NCI-H1436 treated with DMSO at 0.1 percent for 48 hours (cell line): ENCODE measurements at regions not wholly inside any gene's neighbourhood (a gene's known extent, or its start where the extent isn't known, plus 50 kb on each side); places are given as distances from the start of the nearest gene placed in this dataset.
"Not testable (repeated sequence)": the region's sequence is repeated elsewhere in the genome, so short reads cannot be mapped to it uniquely, and the experiment has no call there.

ENCODE experiments used
- DNase-seq: peaks from one replicate; lab custom pipeline; 2025; lab: John Stamatoyannopoulos, UW

DNA sequence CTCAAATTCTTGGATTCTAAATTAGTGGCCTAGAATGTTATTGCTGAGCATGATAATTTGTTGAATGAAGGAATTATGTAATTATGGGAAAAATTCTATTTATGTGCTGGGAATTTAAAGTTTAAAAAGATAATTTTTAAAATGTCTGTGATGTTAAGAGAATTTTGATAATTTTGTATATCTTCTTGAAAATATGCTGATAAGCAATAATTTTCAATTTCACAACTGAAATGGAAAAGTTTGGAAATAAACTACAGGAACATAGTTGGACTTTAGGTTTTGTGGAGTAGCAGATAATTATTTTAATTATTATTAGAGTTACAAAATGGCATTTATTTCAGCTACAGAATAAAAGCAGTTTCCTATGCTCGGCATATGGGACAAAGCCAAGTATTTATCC is 268.5 kb upstream of the TPK1 start:
- DNase-seq = no peak

DNA sequence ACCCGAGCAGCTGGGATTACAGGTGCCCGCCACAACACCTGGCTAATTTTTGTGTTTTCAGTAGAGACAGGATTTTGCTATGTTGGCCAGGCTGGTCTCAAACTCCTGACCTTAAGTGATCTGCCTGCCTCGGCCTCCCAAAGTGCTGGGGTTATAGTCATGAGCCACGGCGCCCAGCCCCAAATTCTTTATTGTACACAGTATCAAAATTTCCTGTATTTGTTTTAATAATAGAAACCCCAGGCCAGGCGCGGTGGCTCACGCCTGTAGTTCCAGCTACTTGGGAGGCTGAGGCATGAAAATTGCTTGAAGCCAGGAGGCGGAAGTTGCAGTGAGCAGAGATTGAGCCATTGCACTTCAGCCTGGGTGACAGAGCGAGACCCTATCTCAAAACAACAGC is 266.3 kb upstream of the TPK1 start:
- not testable (repeated sequence) for DNase-seq

DNA sequence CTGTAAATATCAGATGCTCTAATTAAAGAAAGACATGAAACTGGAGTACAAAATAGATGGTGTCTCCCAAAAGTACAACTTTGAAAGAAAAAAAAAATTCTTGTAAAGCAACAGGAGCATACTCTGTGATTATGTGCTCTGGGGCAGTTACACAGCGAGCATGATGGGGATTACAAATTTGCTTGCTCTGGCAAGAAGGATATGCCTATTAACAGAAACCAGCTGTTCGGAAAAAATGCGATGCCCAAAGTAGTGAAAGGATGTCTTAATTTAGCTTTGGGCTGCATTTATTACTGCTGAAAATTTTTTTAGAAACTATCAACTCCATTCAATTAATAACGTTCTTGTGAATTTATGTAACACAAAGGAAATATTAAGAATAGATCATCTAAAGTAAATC is 256.9 kb upstream of the TPK1 start:
- DNase-seq = no peak

DNA sequence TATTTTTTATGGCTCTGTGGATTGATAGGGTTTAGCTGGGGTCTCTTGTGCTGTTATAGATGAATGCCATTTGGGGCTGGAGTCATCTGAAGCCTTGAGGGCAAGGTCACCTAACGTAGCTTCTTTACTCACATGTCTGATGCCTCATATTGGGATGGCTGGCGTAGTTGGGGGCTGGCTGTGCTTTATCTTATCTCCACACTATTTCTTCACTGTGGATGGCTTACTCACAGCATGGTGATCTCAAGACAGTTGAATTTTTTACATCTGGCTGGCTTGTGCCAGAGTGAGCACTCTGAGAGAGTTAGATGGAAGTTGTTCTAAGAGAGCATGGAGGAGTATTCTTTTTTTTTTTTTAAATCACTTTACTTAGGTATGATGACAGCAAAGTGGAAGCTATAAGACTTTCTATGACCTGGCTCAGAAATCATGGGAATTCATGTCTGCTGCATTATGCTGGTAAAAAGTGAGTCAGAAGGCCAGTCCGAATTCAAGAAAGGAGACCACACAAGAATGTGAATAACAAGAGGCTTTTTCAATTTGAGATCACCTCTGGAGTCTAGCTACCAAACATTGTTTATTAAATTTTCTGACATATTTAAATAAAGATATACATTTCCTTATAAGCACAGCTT is 252.4 kb upstream of the TPK1 start:
- DNase-seq = no peak

DNA sequence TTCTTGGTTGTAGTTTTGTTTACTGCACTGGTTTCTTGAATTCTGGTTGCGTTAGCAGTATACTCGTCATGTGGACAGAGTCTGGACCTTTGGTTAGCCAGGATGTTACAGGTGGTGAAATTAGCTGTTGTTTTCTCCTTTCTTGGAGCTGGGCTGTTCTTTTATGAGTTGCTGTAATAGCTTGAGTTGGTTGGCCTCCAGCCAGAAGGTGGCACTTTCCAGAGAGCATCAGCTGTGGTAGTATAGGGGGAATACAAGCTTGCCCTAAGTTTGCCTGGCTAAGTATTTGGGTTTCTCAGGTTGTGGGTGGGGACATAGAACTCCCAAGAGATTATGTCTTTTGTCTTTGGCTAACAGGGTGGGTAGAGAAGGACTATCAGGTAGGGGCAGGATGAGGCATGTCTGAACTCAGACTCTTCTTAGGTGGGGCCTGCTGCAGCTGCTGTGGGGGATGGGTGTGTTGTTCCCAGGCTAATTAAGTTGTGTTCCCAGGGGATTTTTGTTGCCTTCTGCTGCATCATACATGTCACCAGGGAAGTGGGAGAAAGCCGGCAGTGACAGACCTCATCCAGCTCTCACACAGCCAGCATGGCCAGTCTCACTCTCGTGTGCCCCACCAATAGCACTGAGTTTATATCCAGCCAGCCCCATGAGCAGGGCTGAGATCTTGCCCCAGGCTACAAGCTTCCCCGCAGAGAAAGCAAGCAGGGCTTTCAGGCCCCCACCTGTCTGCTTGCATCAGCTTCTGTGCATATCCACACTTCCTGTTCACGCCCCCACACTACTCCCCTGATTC is 246.7 kb upstream of the TPK1 start:
- peak; percentile 93 for DNase-seq

DNA sequence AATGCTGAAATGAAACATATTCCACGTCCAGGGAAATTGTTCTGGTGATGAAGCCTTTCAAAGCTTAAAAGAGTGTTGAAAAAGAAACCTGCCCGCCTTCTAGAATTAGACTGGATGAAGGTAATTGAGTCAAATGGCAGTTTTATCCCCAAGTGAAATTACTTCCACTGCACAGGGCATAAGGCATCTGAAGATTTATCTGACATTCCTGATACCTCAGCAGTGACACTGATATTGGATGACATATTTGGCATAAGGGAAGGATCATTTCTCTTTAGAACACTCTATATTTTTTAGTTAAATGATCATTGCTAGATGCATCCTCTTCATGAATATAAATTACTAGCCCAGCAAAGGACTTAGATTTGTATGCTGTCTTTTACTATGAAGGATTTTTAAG is 229.6 kb upstream of the TPK1 start:
- DNase-seq = no peak

DNA sequence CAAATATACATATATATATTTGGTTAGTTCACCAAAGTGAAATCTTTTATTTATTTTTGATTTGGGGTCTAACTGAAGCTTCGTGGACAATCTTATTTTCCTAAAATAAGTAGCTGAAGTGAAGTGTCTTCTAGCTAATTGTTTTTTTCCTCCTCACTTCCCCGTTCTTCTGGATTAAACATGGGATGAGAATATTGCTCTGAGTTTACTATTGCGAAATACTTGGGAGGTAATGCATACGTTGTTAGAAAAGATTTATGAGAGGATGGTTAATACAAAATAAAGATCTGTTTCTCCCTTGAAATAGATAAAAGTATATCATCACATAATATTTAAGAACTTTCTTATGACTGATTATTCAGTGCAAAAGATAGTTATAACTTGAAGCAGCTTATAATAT is 228.3 kb upstream of the TPK1 start:
- DNase-seq = no peak

DNA sequence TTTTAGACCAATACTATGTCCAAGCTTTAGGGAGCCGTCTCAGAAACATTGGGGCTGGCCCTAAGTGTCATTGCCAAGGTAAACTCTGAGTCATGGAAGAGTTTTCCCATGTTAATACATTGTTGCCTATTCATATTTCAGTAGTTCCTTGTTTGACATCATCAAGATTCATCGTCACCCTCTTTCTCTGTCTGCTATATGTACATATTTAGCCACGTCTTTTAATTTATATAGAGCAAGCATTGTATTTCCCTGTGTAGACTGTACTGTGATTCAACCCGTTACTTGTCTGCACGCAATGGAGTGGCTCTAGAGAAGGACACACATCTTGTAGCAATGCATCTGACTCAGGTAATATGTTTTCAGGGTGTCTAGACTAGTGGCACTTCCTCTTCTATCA is 217.9 kb upstream of the TPK1 start:
- no peak for DNase-seq

DNA sequence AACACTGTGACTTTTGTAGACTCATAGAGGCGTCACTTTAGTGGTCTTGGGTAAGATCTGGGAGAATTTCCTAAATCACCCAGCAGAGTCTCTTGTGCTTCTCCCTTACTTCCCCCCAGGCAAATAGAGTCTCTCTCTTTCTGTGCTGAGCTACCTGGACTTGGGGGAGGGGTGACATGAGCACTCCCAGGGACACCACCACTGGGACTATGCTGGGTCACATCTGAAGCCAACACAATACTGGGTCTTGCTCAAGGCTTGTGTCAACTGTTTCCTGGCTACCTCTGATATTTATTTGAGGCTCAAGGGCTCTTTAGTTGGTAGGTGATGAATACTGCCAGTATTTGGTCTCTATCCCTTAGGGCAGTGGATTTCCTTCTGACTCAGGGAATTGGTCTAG is 214.6 kb upstream of the TPK1 start:
- DNase-seq = no peak

DNA sequence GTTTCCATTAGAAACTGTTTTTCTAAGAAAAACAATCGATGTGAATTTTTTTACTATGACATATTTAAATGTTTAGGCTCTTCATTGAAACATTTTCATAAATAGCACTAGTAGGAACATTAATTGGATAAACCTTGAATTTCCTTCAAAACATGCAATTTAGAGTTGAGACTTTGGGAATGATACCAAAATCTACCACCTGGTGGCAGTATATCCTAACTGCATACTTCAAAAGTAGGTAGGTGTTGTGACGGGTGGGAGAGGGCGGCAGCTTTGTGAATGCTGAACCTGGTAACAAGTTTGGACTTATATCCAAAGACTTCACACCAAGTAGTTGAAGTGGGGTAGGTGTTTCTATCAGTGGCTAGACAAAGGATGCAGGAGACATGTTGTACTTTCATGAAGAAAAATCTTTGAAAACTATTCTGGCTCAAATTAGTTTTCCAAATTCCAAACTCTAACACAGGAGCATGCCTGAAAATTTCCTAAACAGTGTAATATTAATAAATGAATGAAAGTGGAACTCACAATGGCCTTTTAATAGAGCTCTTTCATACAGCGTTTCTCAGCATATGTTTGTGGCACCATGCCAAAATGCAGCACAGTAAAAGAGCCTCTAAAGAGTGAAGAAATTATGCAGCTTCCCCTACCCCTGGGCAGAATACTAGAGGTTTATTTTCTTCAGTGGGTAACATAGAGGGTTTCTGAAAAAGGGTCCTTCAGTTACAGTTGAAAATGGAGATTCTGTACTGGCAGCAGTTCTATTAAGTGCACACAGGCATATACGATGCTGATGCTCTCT is 201.0 kb upstream of the TPK1 start:
- DNase-seq = no peak

DNA sequence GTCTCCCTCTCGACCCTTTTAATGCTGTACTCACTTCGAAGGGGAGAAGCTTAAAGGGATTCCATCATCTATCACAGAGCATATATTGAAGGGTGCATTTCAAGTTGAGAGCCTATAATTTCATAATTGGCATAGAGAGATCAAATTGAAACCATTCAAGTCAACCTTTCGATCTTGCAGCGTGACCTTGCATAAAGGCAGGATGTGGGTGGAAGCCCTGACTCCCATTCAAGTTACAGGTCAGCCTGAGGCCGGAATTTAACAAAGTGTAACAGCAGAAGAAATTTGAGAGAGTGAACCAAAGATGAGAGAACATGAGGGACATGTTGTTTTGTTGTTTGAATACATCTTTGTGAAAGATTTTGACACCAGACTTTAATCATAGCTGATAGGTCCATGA is 195.3 kb upstream of the TPK1 start:
- no peak for DNase-seq

DNA sequence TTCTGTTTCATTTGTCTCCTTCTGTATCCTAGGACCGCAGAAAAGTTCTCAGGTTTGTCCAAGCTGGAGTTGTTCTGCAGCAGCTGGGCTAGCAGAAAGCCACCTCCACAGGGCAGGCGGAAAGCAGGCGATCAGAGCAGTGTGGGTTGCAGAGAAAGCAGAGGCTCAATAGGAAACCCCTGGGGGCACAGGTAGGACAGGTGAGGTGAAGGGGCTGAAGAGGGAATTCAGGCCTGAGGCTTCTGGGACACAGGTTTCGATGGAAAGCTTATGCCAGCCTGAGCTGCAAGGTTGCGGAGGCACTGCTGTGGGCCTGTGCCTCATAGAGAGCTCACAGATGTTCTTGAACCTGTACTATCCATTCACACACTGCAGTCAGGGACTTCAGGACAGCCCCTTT is 194.9 kb upstream of the TPK1 start:
- no peak for DNase-seq

DNA sequence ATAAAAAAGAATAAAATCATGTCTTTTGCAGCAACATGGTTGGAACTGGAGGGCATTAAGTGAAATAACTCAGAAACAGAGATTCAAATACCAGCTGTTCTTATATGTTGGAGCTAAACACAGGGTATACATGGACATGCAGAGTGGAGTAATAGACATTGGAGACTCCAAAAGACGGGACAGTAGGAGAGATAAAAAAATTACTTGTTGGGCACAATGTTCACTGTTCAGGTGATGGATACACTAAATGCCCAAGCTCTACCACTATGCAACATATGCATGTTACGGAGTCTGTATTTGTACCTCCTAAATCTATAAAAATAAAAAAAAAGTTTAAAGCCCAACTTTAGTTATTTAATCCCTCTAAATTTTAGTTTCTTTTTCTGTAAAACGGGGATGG is 184.6 kb upstream of the TPK1 start:
- no peak for DNase-seq

DNA sequence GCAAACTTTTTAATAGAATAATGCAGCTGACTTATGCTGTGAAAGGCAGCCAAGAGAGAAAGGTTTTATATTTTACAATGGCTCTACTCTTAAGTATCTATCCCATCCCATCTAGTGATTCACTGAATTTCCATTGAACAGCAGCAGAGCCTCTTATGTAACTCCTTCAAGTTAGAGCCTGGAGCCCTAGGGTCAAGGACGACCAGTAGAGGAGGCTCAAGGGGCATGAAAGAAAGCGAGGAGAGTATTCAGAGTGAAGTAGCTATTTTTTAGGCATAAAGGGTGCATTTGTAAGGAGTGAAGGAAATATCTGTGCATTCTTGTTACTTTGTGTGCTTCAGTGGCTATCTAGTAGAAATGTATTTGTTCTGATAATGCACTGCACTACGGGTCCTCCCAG is 180.2 kb upstream of the TPK1 start:
- DNase-seq = no peak

DNA sequence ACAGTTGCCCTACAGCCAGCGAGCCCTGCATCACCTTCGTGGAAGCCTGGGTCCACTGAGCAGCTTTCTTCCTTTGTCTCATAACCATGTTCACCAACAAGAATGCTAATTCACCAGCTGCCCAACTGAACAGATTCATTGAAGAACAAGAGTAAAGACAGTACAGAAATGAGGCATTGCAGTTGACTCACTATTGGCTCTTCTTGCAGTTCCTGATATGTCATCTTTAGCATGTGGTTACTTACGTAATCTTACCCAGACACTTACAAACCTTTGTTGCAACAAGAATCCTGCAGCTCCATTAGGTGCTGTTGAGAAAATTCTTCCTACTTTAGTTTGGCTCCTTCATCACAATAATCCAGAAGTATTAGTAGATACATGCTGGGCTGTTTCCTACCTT is 174.0 kb upstream of the TPK1 start:
- no peak for DNase-seq

DNA sequence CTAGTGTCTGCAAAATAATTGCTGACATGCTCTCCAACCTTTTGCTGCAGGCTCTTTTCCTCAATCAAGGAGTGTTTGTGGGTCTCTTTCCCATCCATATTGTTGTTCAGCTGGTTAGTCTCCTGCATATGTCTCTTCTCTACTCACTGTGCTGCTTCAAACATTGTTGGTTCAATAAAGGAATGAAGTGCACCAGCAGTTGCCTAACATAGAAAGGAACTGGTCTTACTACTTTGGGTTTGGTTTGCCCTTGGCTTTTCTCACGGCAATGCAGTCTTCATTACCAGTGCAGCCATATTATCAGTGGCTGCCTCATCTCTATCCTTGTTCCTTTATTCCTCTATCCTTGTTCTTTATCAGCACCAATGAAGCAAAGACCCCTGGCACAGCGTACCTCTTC is 169.7 kb upstream of the TPK1 start:
- DNase-seq = no peak

DNA sequence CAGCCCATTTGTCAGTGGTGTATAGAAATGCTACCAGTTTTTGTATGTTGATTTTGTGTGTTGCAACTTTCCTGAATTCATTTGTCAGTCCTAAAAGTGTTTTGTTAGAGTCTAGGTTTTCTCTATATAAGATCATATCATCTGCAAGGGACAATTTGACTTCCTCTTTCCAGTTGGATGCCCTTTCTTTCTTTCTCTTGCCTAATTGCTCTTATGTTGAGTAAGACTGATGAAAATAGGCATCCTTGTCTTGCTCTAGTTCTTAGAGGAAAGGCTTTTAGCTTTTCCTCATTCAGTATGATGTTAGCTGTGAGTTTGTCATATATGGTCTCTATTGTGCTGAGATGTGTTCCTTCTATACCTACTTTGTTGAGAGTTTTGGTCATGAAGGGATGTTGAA is 161.7 kb upstream of the TPK1 start:
- DNase-seq = no peak

DNA sequence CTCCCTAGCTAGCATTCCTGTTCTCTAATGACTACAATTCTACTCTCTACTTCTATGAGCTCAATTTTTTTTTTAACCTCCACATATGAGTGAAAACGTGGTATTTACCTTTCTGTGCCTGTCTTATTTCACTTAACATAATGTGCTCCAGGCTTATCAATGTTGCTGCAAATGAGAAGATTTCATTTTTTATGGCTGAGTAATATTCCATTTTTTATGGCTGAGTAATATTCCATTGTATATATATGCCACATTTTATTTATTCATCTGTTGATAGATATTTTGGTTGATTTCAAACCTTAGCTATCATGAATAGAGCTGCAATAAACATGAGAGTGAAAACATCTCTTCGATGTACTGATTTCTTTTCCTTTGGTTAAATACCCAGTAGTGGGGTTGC is 159.6 kb upstream of the TPK1 start:
- no peak for DNase-seq

DNA sequence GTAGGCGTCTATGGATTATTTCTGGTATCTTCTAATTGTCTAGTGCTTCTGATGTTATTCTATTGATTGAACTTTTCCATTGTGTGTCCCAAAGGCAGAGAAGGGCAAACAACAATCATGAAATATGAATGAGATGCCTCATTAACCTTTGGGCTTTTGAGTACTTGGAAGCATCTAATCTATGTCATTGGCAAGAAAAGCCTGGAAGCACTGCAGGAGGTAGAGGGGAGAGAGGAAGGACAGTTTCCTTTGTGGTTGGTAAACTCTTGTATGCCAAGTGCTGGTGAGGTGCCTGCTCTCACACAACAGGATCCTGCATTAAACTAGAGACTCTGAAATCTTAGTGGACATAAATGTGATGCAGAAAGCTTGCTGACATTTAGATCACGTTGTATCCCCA is 155.2 kb upstream of the TPK1 start:
- no peak for DNase-seq

DNA sequence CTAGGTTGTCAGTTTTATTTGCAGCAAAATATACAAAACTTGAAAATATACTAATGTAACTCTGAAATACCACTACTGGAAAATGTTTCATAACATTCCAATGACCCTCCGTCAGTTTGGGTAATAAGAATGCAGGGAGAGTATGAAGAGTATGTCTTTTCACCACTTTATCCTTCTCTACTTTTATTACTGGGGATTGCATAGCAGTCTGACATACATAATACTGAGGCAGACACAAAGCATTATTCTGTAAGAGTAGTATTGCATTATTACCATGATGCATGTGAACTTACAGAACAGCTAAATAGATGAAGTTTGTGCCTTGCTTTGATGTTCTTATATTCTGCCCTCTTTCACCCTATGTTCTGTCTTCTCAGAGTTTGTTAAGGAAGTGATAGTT is 151.8 kb upstream of the TPK1 start:
- no peak for DNase-seq

DNA sequence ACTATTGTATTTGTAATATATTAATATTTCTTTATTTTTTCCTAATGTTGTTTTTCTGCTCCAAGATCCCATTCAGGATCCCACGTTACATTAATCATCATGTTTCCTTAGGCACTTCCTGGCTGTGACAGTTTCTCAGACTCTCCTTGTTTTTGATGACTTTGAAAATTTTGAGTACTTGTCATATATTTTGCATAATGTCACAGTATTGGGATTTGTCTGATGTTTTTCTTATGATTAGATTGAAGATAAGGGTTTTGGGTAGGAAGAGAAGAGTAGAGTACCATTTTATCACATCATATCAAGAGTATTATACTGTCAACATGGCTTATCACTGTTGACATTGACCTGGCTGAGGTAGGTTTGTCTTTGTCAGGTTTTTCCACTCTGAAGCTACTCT is 146.3 kb upstream of the TPK1 start:
- DNase-seq = no peak

DNA sequence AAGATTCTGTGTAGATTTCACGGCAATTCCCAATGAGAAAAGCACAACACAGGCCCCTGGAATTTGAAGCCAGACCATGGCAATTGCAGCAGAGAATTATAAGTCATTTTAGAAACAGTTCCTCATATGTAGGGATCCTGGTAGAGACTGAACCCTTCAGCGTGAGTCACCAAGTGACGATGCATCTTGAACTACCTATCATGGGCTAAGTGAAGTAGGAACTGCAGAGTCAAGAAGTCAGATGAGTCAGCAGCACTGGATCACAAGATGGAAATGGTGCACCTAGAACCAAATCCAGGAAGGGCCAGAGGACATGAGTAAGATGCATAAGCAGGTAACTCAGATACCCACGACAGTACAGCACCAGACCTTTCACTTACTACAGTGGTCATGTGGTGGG is 140.0 kb upstream of the TPK1 start:
- DNase-seq = no peak

DNA sequence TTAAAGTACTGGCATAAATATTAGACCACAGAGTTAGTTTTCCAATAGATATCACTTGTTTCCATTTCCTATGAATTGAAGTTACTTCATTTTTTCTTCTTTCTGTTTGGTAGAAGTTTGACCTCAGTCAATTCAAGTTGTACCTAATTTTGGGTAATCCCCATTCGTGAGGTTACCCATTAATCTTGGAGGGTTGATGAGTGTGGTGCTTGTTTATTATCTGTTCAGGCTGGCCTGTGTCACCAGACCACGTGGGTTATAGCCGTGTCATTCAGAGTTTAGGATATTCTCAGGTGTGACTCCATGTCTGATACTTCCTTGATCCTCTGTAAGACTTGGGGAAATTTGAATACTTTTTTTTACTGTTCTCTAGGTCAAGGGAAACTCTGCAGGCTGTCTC is 133.9 kb upstream of the TPK1 start:
- no peak for DNase-seq
